ENCODE measurements at regions not wholly inside any gene's neighbourhood (a gene's known extent, or its start where the extent isn't known, plus 50 kb on each side); places are given as distances from the start of the nearest gene placed in this dataset.
"Not testable (repeated sequence)": the region's sequence is repeated elsewhere in the genome, so short reads cannot be mapped to it uniquely, and the experiment has no call there.

GRCh38 chr6:43883847-43884651 is 114.0 kb downstream of the VEGFA start:
- H2AFZ ChIP-seq (ENCODE audit: low read length): no peak overlapping the region
- no peak overlapping the region for H3K4me2 ChIP-seq (ENCODE audit: low read depth, low read length, poor library complexity, severe bottlenecking)
- H3K4me3 ChIP-seq (ENCODE audit: low read length, poor library complexity, severe bottlenecking): no peak overlapping the region
- H3K9me3 ChIP-seq (ENCODE audit: insufficient read depth, low read depth, low read length): no peaks in the 10 kb centered on the region
- TF ChIP-seq EZH2phosphoT487 (IDR thresholded peaks at IDR 0.05; ENCODE audit: borderline replicate concordance) (no peak), CTCF (conservative IDR thresholded peaks at IDR 0.05; ENCODE audit: low read length) (no peak)
- H3K79me2 ChIP-seq (ENCODE audit: insufficient read depth, low read length): no peaks in the 10 kb centered on the region
- H3F3A ChIP-seq (ENCODE audit: low read depth): no peaks in the 10 kb centered on the region
- no peaks in the 10 kb centered on the region for H4K20me1 ChIP-seq (ENCODE audit: insufficient read depth, low read length, poor library complexity, severe bottlenecking)
- H3K36me3 ChIP-seq (ENCODE audit: insufficient read depth, low read length): no peaks in the 10 kb centered on the region
- no peaks in the 10 kb centered on the region for H3K4me1 ChIP-seq (ENCODE audit: insufficient read depth, low read length, poor library complexity, severe bottlenecking)
- H3K27me3 ChIP-seq (ENCODE audit: insufficient read depth, low read length, poor library complexity, severe bottlenecking): no peaks in the 10 kb centered on the region
- H3K9ac ChIP-seq (ENCODE audit: low read depth, low read length, poor library complexity, severe bottlenecking): no peak overlapping the region
- no peaks in the 10 kb centered on the region for H3K9me2 ChIP-seq (replicated peaks; ENCODE audit: low read depth, low read length)

GRCh38 chr6:43882690-43883448 is 112.9 kb downstream of the VEGFA start:
- H2AFZ ChIP-seq (ENCODE audit: low read length); H3K4me1 ChIP-seq (ENCODE audit: insufficient read depth, low read length, poor library complexity, severe bottlenecking): not testable (repeated sequence)

GRCh38 chr6:43880236-43881137 is 110.5 kb downstream of the VEGFA start:
- no peak overlapping the region for H2AFZ ChIP-seq (ENCODE audit: low read length)
- no peaks in the 10 kb centered on the region for H3K79me2 ChIP-seq (ENCODE audit: insufficient read depth, low read length)
- no peaks in the 10 kb centered on the region for H3K9me3 ChIP-seq (ENCODE audit: insufficient read depth, low read depth, low read length)
- H3K9ac ChIP-seq (ENCODE audit: low read depth, low read length, poor library complexity, severe bottlenecking): no peak overlapping the region
- no peaks in the 10 kb centered on the region for H3F3A ChIP-seq (ENCODE audit: low read depth)
- no peaks in the 10 kb centered on the region for H3K4me1 ChIP-seq (ENCODE audit: insufficient read depth, low read length, poor library complexity, severe bottlenecking)
- no peak overlapping the region for H3K4me2 ChIP-seq (ENCODE audit: low read depth, low read length, poor library complexity, severe bottlenecking)
- no peaks in the 10 kb centered on the region for H3K27me3 ChIP-seq (ENCODE audit: insufficient read depth, low read length, poor library complexity, severe bottlenecking)
- H3K9me2 ChIP-seq (replicated peaks; ENCODE audit: low read depth, low read length): no peaks in the 10 kb centered on the region
- H3K4me3 ChIP-seq (ENCODE audit: low read length, poor library complexity, severe bottlenecking): no peak overlapping the region
- H4K20me1 ChIP-seq (ENCODE audit: insufficient read depth, low read length, poor library complexity, severe bottlenecking): no peaks in the 10 kb centered on the region
- TF ChIP-seq EZH2phosphoT487 (IDR thresholded peaks at IDR 0.05; ENCODE audit: borderline replicate concordance): no peak
- no peak for TF ChIP-seq CTCF (conservative IDR thresholded peaks at IDR 0.05; ENCODE audit: low read length)
- H3K36me3 ChIP-seq (ENCODE audit: insufficient read depth, low read length): no peaks in the 10 kb centered on the region

More at GRCh38 chr6:43882690-43883448, 112.9 kb downstream of the VEGFA start:
- H3K9me2 ChIP-seq (replicated peaks; ENCODE audit: low read depth, low read length); H3K4me2 ChIP-seq (ENCODE audit: low read depth, low read length, poor library complexity, severe bottlenecking); H3K36me3 ChIP-seq (ENCODE audit: insufficient read depth, low read length); H3K9me3 ChIP-seq (ENCODE audit: insufficient read depth, low read depth, low read length); H3K79me2 ChIP-seq (ENCODE audit: insufficient read depth, low read length); H3F3A ChIP-seq (ENCODE audit: low read depth); H4K20me1 ChIP-seq (ENCODE audit: insufficient read depth, low read length, poor library complexity, severe bottlenecking); H3K4me3 ChIP-seq (ENCODE audit: low read length, poor library complexity, severe bottlenecking); H3K27me3 ChIP-seq (ENCODE audit: insufficient read depth, low read length, poor library complexity, severe bottlenecking); H3K9ac ChIP-seq (ENCODE audit: low read depth, low read length, poor library complexity, severe bottlenecking): not testable (repeated sequence)
